Epithelial cell of proximal tubule (primary cell): ENCODE measurements at regions not wholly inside any gene's neighbourhood (a gene's known extent, or its start where the extent isn't known, plus 50 kb on each side); places are given as distances from the start of the nearest gene placed in this dataset.

ENCODE experiments used
- DNase-seq: peaks from one replicate; pipeline ENCODE4 v3.0.0-alpha.2; 2011; ENCODE audit warnings: low read depth
- H3K4me3 ChIP-seq: 2 replicates; pipeline ENCODE4 v1.5.1; 2011; ENCODE audit warnings: low read depth, mild to moderate bottlenecking, low read length
- TF ChIP-seq, protein P1 (sequence below): conservative IDR thresholded peaks from 2 replicates; pipeline ENCODE4 v1.5.1; 2012; ENCODE audit warnings: low read depth, mild to moderate bottlenecking, low read length

DNA sequence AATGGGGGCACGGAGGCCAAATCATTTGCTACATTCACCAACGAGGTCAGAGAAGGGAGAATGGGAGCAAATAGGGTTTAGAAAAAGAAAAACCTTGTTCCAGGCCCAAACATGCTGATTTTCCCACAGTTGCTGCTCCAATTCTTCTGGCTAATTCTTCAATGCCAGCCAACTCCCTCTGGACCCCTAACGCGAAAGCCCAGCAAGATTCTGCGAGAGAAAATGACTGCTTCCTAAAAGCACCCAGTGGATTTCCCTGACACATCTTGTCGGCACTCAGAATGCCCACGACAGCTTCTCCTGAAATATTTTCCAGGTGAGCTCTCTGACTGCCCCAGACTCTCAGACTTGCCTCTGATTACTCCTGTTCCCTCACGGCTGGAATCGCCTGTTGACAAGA lies 689.4 kb downstream of the MED13L start:
- H3K4me3 ChIP-seq, result no peak overlapping the region
- TF ChIP-seq, protein P1, sequence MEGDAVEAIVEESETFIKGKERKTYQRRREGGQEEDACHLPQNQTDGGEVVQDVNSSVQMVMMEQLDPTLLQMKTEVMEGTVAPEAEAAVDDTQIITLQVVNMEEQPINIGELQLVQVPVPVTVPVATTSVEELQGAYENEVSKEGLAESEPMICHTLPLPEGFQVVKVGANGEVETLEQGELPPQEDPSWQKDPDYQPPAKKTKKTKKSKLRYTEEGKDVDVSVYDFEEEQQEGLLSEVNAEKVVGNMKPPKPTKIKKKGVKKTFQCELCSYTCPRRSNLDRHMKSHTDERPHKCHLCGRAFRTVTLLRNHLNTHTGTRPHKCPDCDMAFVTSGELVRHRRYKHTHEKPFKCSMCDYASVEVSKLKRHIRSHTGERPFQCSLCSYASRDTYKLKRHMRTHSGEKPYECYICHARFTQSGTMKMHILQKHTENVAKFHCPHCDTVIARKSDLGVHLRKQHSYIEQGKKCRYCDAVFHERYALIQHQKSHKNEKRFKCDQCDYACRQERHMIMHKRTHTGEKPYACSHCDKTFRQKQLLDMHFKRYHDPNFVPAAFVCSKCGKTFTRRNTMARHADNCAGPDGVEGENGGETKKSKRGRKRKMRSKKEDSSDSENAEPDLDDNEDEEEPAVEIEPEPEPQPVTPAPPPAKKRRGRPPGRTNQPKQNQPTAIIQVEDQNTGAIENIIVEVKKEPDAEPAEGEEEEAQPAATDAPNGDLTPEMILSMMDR, result no peak
- DNase-seq, result no peak

DNA sequence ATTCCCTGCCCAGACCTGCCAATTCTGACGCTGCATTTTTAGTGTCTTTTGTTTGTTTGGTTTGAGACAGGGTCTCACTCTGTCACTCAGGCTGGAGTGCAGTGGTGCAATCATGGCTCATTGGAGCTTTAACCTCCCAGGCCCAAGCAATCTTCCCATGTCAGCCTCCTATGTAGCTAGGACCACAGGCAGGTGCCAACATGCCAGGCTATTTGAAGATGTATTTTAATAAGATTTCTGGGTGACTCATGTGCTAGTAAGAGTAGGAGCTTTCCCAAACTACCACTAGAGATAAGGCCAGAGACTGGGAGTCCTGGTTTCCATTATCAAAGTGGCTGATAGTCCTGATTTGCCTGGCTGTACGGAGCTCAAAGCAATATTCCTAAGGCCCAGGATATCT lies 693.3 kb downstream of the MED13L start:
- H3K4me3 ChIP-seq, result no peak overlapping the region
- no peak for DNase-seq
- TF ChIP-seq, protein P1, result no peak

DNA sequence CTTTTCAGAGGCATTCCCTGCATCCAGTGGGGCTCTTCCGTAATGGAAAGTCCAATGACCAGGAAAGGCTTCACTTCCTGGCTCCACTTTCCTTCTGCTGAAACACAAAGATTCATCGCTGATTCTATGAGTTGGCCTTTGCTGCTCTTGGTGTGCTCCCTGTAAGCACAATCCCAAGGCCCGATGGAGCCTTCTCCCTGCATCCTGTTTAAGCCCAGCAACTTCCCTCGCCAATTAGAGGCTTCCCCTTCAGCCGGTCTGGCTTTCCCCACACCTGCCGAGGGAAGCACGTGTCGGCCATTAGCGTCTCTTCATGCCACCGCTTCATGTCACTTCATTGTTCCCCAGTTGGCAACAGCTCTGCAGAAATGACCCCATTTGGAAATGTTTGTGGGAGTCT lies 693.9 kb downstream of the MED13L start:
- H3K4me3 ChIP-seq, result no peak overlapping the region
- TF ChIP-seq, protein P1, result no peak
- no peak for DNase-seq

DNA sequence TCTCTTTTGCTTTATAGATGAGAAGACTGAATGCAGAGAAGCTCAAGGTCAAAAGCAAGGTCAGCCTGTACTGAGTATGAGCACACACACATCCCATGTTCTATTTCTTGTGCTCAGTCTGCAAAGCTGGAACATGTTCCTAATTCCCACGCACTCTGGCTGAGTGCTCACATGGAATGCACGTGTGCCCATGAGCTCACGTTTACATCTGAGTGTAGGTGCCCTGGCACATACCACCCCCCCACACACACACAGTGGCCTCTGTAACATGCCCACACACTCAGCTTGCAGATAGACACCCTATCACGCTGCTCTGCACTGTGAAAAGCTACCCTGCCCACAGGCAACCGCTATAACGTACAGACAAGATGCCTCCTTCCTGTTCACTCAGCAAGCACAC lies 700.1 kb downstream of the MED13L start:
- no peak overlapping the region for H3K4me3 ChIP-seq
- TF ChIP-seq, protein P1, result no peak
- no peak for DNase-seq

DNA sequence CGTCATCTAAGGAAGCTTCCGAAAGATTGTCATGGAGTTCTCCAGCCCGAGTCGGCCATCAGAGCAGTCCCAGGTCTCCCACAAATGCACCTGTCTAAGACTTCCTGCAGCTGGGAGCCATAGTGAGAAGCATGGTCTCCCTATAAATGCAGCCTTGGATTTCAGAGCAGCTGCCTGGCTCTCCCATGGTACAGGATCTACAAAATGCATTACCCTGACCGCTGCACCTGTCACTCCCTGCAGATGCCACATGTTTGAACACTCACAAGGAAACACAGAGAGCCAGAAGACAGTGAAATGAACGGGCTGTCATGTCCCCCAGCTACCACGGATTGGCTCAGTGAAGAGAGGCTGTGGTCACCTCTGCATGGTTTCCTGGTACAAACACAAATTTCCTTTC lies 702.7 kb downstream of the MED13L start:
- TF ChIP-seq, protein P1, result no peak
- no peak overlapping the region for H3K4me3 ChIP-seq
- DNase-seq, result no peak

DNA sequence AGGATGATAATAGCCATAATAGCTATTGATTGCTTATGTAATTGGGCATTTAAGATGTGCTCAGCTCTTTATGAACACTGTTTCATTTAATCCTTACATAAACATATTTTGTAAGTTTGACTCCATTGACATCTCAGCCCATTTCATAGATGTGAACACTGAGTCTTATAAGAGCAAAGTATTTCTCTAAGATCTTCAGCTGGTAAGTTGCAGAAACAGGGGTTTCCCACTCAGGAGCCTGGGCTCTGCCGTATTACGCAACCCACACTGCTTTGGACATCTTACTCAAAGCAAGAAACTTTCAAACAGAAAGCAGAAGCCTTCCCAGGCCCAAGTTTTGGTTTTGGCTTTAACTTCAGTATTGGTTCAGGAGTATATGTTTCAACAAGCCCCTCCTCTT lies 705.1 kb downstream of the MED13L start:
- DNase-seq, result no peak
- no peak overlapping the region for H3K4me3 ChIP-seq
- TF ChIP-seq, protein P1, result no peak

DNA sequence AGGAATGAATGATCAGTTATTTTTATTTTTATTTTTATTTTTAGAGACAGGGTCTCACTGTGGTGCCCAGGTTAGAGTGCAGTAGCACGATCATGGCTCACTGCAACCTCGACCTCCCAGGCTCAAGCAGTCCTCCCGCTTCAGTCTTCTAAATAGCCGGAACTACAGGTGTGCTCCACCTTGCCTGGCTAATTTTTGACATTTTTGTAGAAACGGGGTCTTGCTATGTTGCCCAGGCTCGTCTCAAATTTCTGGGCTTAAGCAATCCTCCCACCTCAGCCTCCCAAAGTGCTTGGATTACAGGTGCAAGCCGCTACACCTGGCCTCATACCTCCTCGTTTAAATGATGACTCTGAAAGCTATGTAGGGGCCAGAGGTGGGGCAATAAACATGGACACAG lies 706.0 kb downstream of the MED13L start:
- no peak overlapping the region for H3K4me3 ChIP-seq
- TF ChIP-seq, protein P1, result no peak
- no peak for DNase-seq
